GM13977 (cell line): ENCODE measurements at regions not wholly inside any gene's neighbourhood (a gene's known extent, or its start where the extent isn't known, plus 50 kb on each side); places are given as distances from the start of the nearest gene placed in this dataset.
"Not testable (repeated sequence)": the region's sequence is repeated elsewhere in the genome, so short reads cannot be mapped to it uniquely, and the experiment has no call there.

Experiments
- DNase-seq: peaks from one replicate; pipeline ENCODE4 v3.0.0; 2012; ENCODE audit warnings: low spot score
- CTCF ChIP-seq: IDR thresholded peaks from 2 replicates; pipeline ENCODE4 v1.5.1; 2012; ENCODE audit warnings: mild to moderate bottlenecking, control low read depth; ENCODE audit not compliant: insufficient read depth; ENCODE audit errors: extremely low read depth, missing control alignments
- in situ Hi-C: fragments of 300-500 bp; cut with MboI; formaldehyde crosslinking; loops from one replicate; pipeline ENCODE4 v1.12.0; 2022; ENCODE audit warnings: low sequenced_read_pairs, low pct_unique_long_range_greater_than_20kb, mixed read lengths, inconsistent platforms; ENCODE audit not compliant: unreplicated experiment

DNA sequence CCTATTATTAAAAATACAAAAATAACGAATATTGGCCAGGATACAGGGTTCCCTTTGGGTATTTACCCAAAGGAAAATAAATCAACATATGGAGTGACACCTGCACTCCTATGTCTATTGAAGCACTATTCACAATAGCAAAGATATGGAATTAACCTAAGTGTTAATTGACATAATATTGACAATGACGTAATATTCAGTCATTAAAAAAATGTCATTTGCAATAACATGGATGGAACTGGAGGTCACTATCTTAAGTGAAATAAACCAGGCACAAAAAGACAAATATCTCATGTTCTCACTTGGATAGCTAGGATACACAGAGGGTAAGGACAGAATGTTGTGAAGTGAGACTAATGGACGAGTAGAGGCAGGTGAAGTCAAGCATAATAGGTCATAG, 326.3 kb upstream of the PTGER4 start:
- no peak for DNase-seq
- no peak for TF ChIP-seq CTCF
- in situ Hi-C loops, result no loop called here

- no peak for DNase-seq
- in situ Hi-C loops, result no loop called here
- no peak for TF ChIP-seq CTCF
These were observed 331.6 kb upstream of the PTGER4 start for GRCh38 chr5:40347981-40348725.

GRCh38 chr5:40346901-40347300, 332.8 kb upstream of the PTGER4 start:
- in situ Hi-C loops, result no loop called here
- TF ChIP-seq CTCF, result no peak
- DNase-seq, result no peak

DNA sequence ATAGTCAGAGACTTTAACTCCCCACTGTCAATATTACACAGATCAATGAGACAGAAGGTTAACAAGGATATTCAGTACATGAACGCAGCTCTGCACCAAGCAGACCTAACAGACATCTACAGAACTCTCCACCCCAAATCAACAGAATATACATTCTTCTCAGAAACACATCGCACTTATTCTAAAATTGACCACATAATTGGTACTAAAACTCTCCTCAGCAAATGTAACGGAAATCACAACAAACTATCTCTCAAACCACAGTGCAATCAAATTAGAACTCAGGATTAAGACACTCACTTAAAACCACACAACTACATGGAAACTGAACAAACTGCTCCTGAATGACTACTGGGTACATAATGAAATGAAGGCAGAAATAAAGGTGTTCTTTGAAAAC, 341.3 kb upstream of the PTGER4 start:
- DNase-seq, in situ Hi-C loops: not testable (repeated sequence)

DNA sequence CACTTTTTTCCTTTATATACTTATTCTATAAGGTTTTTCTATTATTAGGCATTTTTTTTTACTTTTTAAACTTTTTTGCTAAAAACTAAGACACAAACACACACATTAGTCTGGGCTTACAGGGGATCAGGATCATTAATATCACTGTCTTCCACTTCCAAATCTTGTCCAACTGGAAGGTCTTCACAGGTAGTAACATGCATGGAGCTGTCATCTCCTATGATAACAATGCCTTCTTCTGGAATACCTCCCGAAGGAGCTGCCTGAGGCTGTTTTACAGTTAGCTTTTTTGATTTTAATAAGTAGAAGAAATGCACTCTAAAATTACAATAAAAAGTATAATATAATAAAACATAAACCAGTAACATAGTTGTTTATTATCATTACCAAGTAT, 345.5 kb upstream of the PTGER4 start:
- no peak for TF ChIP-seq CTCF
- DNase-seq, result no peak
- in situ Hi-C loops, result no loop called here

DNA sequence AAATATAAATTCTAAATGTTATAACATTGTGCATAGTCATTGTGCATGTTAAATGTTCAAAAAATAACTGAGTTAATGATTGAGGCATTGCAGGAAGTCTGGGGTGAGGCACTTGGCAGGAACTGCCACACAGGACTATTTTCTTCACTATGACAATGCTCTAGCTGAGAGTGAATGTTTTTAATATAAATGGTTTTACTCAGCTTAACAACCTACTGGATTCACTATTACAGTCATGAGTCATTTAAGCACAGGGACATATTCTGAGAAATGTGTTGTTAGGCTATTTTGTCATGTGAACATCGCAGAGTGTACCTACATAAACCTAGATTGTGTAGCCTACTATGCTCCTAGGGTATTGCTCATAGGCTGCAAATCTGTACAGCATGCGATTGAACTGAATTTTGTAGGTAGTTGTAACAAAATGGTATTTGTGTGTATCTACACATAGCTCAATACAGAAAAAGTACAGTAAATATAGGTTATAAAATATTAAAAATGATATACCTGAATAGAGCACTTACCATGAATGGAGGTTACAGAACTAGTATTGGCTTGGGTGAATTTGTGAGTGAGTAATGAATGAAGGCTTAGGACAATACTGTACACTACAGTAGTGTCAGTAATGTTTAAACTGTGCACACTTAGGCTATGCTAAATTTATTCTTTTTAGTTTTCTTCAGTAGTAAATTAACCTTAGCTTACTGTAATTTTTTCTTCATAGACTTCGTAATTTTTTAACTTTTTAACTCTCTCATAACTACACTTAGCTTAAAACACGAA, 346.1 kb upstream of the PTGER4 start:
- DNase-seq, result no peak
- TF ChIP-seq CTCF, result no peak
- in situ Hi-C loops, result no loop called here

DNA sequence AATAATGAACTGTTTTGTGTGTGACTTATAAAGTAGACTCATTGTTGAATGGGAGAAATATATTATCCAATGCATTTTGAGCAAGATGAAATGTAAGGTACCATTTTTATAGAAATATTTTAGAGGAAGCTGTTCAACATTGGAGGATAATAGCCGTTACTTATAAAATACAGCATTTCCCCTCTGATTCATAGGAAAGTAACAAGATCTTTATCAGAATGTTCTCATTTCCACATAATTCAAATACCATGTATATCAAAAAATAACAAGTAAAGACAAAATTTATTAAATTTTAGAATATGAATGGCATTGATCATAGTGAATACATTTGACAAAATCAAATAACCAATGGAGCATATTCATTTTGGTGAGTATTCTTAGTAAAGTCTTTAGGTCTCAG, 346.7 kb upstream of the PTGER4 start:
- TF ChIP-seq CTCF, result no peak
- no peak for DNase-seq
- in situ Hi-C loops, result no loop called here
